Mesenteric fat pad (tissue), 1 donor: ENCODE measurements at regions not wholly inside any gene's neighbourhood (a gene's known extent, or its start where the extent isn't known, plus 50 kb on each side); places are given as distances from the start of the nearest gene placed in this dataset.
"Not testable (repeated sequence)": the region's sequence is repeated elsewhere in the genome, so short reads cannot be mapped to it uniquely, and the experiment has no call there.

Source experiments
- DNase-seq: peaks from one replicate; pipeline ENCODE4 v3.0.0-alpha.2; 2020; ENCODE audit warnings: low spot score
- donor health status: DM: yes; HTN: yes; CAD: no.

DNA sequence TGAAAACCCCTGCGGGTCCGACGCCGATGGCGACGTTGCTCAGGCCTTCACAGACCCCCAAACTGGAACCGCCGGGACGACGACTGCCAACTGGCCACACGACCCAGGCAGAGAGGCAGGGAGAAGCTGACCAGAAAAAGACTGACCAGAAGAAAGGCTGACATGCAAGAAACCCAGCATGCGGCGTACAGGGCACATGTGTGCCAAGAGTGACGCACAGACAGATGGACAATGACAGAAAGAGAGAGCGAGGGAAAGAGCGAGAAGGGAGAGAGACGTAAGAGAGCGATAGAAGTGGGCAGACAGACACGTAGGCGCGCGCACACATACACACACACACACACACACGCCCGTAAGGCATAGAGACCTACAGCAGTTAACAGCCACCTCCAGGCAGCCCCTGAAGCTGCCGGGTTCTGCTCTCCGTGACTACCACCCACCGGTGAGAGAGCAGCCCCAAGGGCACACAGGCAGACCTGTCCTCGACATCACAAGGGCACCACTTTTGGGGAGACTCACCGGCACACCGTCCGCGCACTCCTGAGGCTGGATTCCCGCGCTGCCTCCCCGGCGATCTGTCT lies 67.2 kb upstream of the ZNF527 start:
- DNase-seq, result peak; percentile 84

DNA sequence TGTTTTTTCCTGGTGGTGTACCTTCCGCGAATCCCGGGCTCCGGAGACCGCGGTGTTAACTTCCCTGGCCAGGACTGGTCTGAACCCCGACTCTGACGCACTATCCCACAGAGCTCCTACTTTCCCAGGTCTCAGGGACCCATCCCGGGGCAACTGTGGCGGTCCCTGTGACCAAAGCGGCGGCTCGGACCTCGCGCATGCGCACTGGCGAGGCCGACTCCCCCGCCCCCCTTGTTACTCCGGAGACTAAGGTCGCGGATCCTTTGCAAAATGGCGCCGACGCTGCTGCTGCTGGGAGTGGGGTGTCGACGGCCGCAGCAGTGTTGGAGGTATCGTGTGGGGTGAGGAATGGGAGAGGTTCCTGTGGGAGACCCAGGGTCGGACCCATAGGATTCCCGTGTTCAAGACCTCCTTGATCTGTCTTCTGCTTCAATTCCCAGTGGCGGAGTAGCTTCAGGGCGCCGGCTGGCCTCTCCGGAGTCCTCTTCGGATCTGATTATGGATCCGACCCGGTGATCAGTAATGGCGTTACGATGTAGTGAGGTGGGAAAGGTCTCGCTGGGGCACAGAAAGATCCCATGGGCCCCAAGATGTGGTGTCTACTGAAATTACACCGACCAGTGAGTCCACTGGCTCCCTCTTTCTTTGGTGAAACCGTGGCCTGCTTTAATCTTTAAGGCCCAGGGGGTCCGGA lies 66.6 kb upstream of the ZNF527 start:
- DNase-seq, result peak; percentile 89

DNA sequence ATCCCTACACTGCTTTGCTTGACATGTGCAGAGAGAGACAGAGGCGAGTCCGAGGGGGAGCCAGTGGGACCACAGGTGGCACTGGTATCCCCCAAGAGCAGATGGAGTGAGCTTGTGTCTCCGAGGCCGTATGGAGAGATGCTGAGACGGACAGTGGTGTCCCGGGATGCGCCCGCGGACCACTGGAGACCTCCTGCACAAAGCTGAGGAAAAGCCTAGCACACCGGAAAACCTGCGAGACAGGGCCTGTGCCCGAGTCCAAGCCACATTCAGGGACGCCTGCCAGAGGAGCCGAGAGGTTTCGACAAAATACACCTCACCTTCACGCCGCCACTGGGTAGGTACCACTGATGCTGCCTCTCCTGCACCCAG lies 66.0 kb upstream of the ZNF527 start:
- DNase-seq, result peak; percentile 5

GRCh38 chr19:37306383-37306963 lies 64.4 kb upstream of the ZNF527 start:
- DNase-seq, result no peak

- DNase-seq, result no peak
Observed at GRCh38 chr19:37309834-37310575, 60.9 kb upstream of the ZNF527 start.

DNA sequence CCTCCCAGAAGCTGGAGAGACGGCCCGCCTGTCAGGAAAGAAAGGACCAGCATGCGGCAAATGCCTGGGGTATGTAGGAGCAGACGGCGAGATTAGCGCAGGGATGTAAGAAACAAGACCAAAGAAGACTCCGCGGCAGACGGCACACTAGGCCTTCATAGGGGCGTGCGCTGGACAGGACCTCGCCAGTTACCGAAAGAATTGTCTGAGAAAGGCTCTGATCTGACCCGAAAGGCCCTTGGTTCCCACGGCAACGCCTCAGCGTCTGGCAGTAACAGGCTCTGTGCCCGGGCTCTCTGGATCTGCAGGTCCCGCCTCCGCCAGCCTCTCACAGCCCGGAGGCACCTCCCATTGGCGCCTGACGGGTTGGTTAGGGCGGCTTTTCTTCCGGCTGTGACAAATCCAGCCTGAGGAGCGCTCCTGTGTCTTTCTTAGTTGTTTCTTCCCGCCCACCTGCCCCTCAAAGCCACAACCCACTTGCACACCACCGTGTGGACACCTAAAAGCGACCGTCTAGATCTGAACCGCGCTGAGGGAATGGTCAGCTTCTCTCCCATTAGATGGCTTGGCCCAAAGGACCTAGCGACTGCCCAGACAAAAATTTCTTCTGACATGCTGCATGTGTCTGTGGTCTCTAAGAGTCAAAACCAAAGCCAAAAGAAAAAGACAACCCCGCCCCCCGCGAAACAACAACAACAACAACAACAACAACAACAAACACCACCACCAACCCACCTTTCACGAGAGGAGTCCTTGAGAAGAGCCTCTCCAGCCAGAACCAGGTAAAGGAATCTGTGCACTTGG lies 58.2 kb upstream of the ZNF527 start:
- DNase-seq, result not testable (repeated sequence)

GRCh38 chr19:37313335-37313627 lies 57.6 kb upstream of the ZNF527 start:
- DNase-seq, result no peak

DNA sequence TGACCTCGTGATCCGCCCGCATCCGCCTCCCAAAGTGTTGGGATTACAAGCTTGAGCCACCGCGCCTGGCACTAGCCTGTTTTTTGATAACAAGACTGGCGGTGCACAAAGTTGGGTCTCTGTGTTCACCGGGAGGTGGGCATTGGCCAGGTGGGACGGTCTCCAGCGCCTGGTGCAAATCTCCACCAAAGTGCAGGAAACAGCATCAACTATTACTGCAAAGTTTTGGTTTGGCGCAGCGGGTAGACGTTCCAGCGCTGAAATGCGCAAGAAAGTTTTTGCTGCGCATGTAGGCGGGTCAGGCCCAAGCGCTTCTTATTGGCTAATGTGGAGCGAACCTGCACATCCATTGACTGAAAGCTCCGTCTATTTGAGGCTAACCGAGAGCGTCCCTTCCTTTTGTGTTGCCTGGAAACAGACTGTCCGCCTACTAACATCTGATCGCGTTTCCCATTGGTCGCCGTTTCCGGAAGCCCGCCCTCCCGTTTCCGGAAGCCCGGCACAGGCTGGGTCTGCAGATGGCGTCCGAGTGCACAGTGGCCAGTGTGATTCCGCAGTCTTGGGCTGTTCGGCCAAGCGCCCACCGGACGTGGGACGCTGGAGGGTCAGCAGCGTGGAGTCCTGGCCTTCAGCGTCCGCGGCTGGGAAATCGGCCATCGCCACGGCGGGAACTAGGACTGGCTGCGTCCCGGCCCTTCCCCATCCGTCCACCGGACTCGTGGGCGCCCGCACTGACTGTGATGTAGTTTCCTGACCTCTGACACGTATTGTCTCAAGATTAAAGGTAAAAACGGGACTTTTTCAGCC lies 53.3 kb upstream of the ZNF527 start:
- peak; percentile 98 for DNase-seq

- not testable (repeated sequence) for DNase-seq
Observed at GRCh38 chr19:37320988-37321387, 49.9 kb upstream of the ZNF527 start.
